ENCODE measurements at regions not wholly inside any gene's neighbourhood (a gene's known extent, or its start where the extent isn't known, plus 50 kb on each side); places are given as distances from the start of the nearest gene placed in this dataset.

- no peak for TF ChIP-seq EZH2phosphoT487 (IDR thresholded peaks at IDR 0.05; ENCODE audit: low read depth, severe bottlenecking, unreplicated experiment)
- no peak for TF ChIP-seq CTCF (IDR thresholded peaks at IDR 0.05; ENCODE audit: poor library complexity)
These were observed 128.8 kb upstream of the CTTNBP2NL start for GRCh38 chr1:112267206-112267605.

All from hepatocyte (in vitro differentiated cells).